ENCODE measurements at regions not wholly inside any gene's neighbourhood (a gene's known extent, or its start where the extent isn't known, plus 50 kb on each side); places are given as distances from the start of the nearest gene placed in this dataset.

GRCh38 chr2:14760169-14760568 is 127.7 kb downstream of the LRATD1 start:
- TF ChIP-seq EZH2 (IDR thresholded peaks at IDR 0.05) (no peak), POLR2AphosphoS5 (IDR thresholded peaks at IDR 0.05; ENCODE audit: borderline replicate concordance, low read depth, low read length) (no peak), FOXP2 (optimal IDR thresholded peaks at IDR 0.05; ENCODE audit: control extremely low read depth, extremely low read length, insufficient read depth) (no peak)
